PC-9 (cell line): ENCODE measurements at regions not wholly inside any gene's neighbourhood (a gene's known extent, or its start where the extent isn't known, plus 50 kb on each side); places are given as distances from the start of the nearest gene placed in this dataset.

ENCODE experiments used
- BruUV-seq: library from RNA; stranded (reverse); fragments of 400-500 nt; replicated peaks from 2 replicates; lab custom pipeline; 2021; lab: Mats Ljungman, UMichigan
- CTCF ChIA-PET: fragments of 300-600 bp; sonication (Branson Sonifier 250); formaldehyde crosslinking; loops from one replicate; lab custom pipeline; 2022; ENCODE audit warnings: antibody characterized with exemption; lab: Charles Lee
- POLR2A ChIA-PET: fragments of 300-600 bp; sonication (Branson Sonifier 250); formaldehyde crosslinking; loops from one replicate; lab custom pipeline; 2022; ENCODE audit warnings: antibody characterized with exemption; ENCODE audit not compliant: unreplicated experiment; lab: Charles Lee
- DNase-seq, 2 experiments: peaks; one replicate each; pipeline versions ENCODE4 v3.0.0 to v3.0.0-alpha.2; 2015 to 2022; ENCODE audit warnings: mixed read lengths in 1 of 2
- H2AFZ ChIP-seq: fragments of 200-600 bp; sonication (generic); 2 replicates; pipeline ENCODE4 v1.8.1; 2017; ENCODE audit warnings: antibody characterized with exemption
- H3F3A ChIP-seq: fragments of 200-600 bp; sonication (generic); 2 replicates; pipeline ENCODE4 v1.8.1; 2017; ENCODE audit warnings: antibody characterized with exemption, mild to moderate bottlenecking, low read depth; ENCODE audit not compliant: insufficient read depth
- H3K27ac ChIP-seq: fragments of 200-600 bp; sonication (generic); 2 replicates; pipeline ENCODE4 v1.6.1; 2016; ENCODE audit warnings: mixed run types
- H3K27me3 ChIP-seq: fragments of 200-600 bp; sonication (generic); 2 replicates; pipeline ENCODE4 v1.6.1; 2016; ENCODE audit warnings: low read depth, mixed run types; ENCODE audit not compliant: insufficient read depth
- H3K36me3 ChIP-seq: fragments of 200-600 bp; sonication (generic); 2 replicates; pipeline ENCODE4 v1.6.1; 2016; ENCODE audit warnings: low read depth, mixed run types
- H3K4me1 ChIP-seq: fragments of 200-600 bp; sonication (generic); replicated peaks from 2 replicates; pipeline ENCODE4 v1.6.1; 2016; ENCODE audit warnings: mixed run types; ENCODE audit not compliant: insufficient read depth
- H3K4me2 ChIP-seq: fragments of 200-600 bp; sonication (generic); 2 replicates; pipeline ENCODE4 v1.6.1; 2017; ENCODE audit warnings: mixed run types
- H3K4me3 ChIP-seq: fragments of 200-600 bp; sonication (generic); 2 replicates; pipeline ENCODE4 v1.6.1; 2016; ENCODE audit warnings: mixed run types
- H3K79me2 ChIP-seq: fragments of 200-600 bp; sonication (generic); 2 replicates; pipeline ENCODE4 v1.6.1; 2017; ENCODE audit warnings: low read depth, mixed run types
- H3K9me2 ChIP-seq: fragments of 200-600 bp; sonication (generic); 2 replicates; pipeline ENCODE4 v1.8.1; 2017; ENCODE audit warnings: mild to moderate bottlenecking; ENCODE audit not compliant: insufficient read depth
- H3K9me3 ChIP-seq: fragments of 200-600 bp; sonication (generic); 2 replicates; pipeline ENCODE4 v1.8.1; 2016; ENCODE audit warnings: low read depth; ENCODE audit not compliant: insufficient read depth
- H4K20me1 ChIP-seq: fragments of 200-600 bp; sonication (generic); 2 replicates; pipeline ENCODE4 v1.8.1; 2017; ENCODE audit not compliant: insufficient read depth
- CTCF ChIP-seq: fragments of 200-600 bp; sonication (generic); conservative IDR thresholded peaks from 2 replicates; pipeline ENCODE4 v1.6.1; 2017; ENCODE audit warnings: mixed run types, antibody characterized with exemption, mild to moderate bottlenecking, moderate library complexity
- EZH2 ChIP-seq: fragments of 200-600 bp; sonication (generic); IDR thresholded peaks from 2 replicates; pipeline ENCODE4 v1.8.0; 2017; ENCODE audit warnings: antibody characterized with exemption, low read depth
- intact Hi-C: fragments of 100-400 bp; cut with micrococcal nuclease; formaldehyde crosslinking; loops from one replicate; pipeline ENCODE4 v1.10.0; 2022; ENCODE audit not compliant: unreplicated experiment

GRCh38 chr1:200337831-200338230 is 72.0 kb downstream of the ZNF281 start:
- ChIA-PET CTCF (no interaction called here), POLR2A (no interaction called here)
- peaks cover 58% of the 10 kb centered on the region for H3K4me1 ChIP-seq
- no peak for DNase-seq
- H2AFZ ChIP-seq: no peak overlapping the region; the same call in 1 of the 2 replicates
- H3K27me3 ChIP-seq: no peaks in the 10 kb centered on the region
- no peaks in the 10 kb centered on the region for H3K9me3 ChIP-seq
- no peaks in the 10 kb centered on the region for H3K9me2 ChIP-seq
- peak overlapping the region; percentile 92 for H3K27ac ChIP-seq
- BruUV-seq: no TSS peak
- H3K36me3 ChIP-seq: no peaks in the 10 kb centered on the region
- intact Hi-C loops: loop anchor here (1.0 kb wide), 1 partner anchor 145 kb away; no protein-coding TSS in a partner anchor
- H3K4me3 ChIP-seq: no peak overlapping the region
- no peaks in the 10 kb centered on the region for H4K20me1 ChIP-seq
- H3K79me2 ChIP-seq: no peaks in the 10 kb centered on the region
- no peak for TF ChIP-seq EZH2
- TF ChIP-seq CTCF: no peak
- peak overlapping the region; percentile 63; the same call in 1 of the 2 replicates for H3K4me2 ChIP-seq
- peaks cover 24% of the 10 kb centered on the region; the same call in 1 of the 2 replicates for H3F3A ChIP-seq

- no peak for DNase-seq
- H3K27me3 ChIP-seq: no peaks in the 10 kb centered on the region
- ChIA-PET CTCF (interaction anchor here (0.5 kb wide), 1 partner anchor 97 kb away, joined by 4 read pairs; no protein-coding TSS in a partner anchor), POLR2A (interaction anchor here (0.5 kb wide), 1 partner anchor 574 kb away, joined by 6 read pairs; no protein-coding TSS in a partner anchor)
- BruUV-seq: no TSS peak
- no peak overlapping the region; the same call in 1 of the 2 replicates for H2AFZ ChIP-seq
- H4K20me1 ChIP-seq: no peaks in the 10 kb centered on the region
- H3K9me2 ChIP-seq: no peaks in the 10 kb centered on the region
- H3F3A ChIP-seq: peaks cover 24% of the 10 kb centered on the region; the same call in 1 of the 2 replicates
- TF ChIP-seq CTCF: no peak
- no peak for TF ChIP-seq EZH2
- no peak overlapping the region for H3K4me3 ChIP-seq
- peak overlapping the region; percentile 92 for H3K27ac ChIP-seq
- H3K4me2 ChIP-seq: peak overlapping the region; percentile 63
- H3K36me3 ChIP-seq: no peaks in the 10 kb centered on the region
- intact Hi-C loops: loop anchor here (1.0 kb wide), 1 partner anchor 146 kb away; no protein-coding TSS in a partner anchor
- no peaks in the 10 kb centered on the region for H3K79me2 ChIP-seq
- H3K9me3 ChIP-seq: no peaks in the 10 kb centered on the region
- peaks cover 54% of the 10 kb centered on the region for H3K4me1 ChIP-seq
These were observed 72.4 kb downstream of the ZNF281 start for GRCh38 chr1:200337410-200337809.

DNA sequence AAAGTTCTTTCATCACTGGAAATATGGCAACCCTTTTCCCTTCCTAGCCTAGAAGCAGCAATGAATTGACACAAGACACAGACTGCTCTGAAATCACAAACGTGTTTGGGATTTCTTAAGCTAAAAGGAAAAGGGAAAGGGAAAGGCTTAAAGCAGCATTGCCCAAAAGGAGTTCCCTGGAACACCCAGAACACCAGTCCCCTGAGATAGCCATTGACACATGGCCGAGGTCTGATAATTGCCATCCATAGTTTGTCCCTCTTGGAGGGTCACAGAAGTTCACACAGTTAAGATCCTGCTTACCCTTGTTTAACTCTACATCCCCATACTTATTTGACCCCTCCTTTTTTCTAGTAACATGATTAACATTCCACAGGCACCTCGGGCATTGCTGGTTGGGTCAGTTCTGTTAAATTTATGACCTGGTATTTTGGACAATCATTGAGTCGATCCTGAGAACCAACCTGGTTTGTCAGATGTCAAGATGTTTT is 72.9 kb downstream of the ZNF281 start:
- Histone ChIP-seq H3K9me2 (no peaks in the 10 kb centered on the region), H3K27ac (peak overlapping the region; percentile 92), H3F3A (peaks cover 24% of the 10 kb centered on the region; the same call in 1 of the 2 replicates), H3K27me3 (no peaks in the 10 kb centered on the region), H3K4me2 (peak overlapping the region; percentile 63), H3K36me3 (no peaks in the 10 kb centered on the region), H3K79me2 (no peaks in the 10 kb centered on the region), H3K9me3 (no peaks in the 10 kb centered on the region), H3K4me1 (peaks cover 49% of the 10 kb centered on the region), H3K4me3 (peak overlapping the region; percentile 8; the same call in 1 of the 2 replicates), H4K20me1 (no peaks in the 10 kb centered on the region), H2AFZ (peak overlapping the region; percentile 3)
- no peak for TF ChIP-seq EZH2
- TF ChIP-seq CTCF: no peak
- BruUV-seq: no TSS peak
- intact Hi-C loops: loop anchor here (1.0 kb wide), 3 partner anchors 73 to 146 kb away; partner anchors contain the start of gene ZNF281
- ChIA-PET CTCF (interaction anchor here (0.5 kb wide), 1 partner anchor 98 kb away, joined by 4 read pairs; no protein-coding TSS in a partner anchor), POLR2A (interaction anchor here (0.5 to 0.6 kb wide), 2 partner anchors 27 to 574 kb away, joined by 3 to 6 read pairs; no protein-coding TSS in a partner anchor)
- DNase-seq: peak; percentile 29 to 90
